LNCAP (cell line): ENCODE measurements at regions not wholly inside any gene's neighbourhood (a gene's known extent, or its start where the extent isn't known, plus 50 kb on each side); places are given as distances from the start of the nearest gene placed in this dataset.

ENCODE experiments used
- TF ChIP-seq, protein P1 (sequence below): fragments of 450-650 bp; IDR thresholded peaks from 2 replicates; pipeline ENCODE4 v1.5.1; 2017; ENCODE audit warnings: mild to moderate bottlenecking

GRCh38 chrX:139156356-139156755, 374.2 kb upstream of the F9 start:
- TF ChIP-seq, protein P1, sequence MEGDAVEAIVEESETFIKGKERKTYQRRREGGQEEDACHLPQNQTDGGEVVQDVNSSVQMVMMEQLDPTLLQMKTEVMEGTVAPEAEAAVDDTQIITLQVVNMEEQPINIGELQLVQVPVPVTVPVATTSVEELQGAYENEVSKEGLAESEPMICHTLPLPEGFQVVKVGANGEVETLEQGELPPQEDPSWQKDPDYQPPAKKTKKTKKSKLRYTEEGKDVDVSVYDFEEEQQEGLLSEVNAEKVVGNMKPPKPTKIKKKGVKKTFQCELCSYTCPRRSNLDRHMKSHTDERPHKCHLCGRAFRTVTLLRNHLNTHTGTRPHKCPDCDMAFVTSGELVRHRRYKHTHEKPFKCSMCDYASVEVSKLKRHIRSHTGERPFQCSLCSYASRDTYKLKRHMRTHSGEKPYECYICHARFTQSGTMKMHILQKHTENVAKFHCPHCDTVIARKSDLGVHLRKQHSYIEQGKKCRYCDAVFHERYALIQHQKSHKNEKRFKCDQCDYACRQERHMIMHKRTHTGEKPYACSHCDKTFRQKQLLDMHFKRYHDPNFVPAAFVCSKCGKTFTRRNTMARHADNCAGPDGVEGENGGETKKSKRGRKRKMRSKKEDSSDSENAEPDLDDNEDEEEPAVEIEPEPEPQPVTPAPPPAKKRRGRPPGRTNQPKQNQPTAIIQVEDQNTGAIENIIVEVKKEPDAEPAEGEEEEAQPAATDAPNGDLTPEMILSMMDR, result no peak

DNA sequence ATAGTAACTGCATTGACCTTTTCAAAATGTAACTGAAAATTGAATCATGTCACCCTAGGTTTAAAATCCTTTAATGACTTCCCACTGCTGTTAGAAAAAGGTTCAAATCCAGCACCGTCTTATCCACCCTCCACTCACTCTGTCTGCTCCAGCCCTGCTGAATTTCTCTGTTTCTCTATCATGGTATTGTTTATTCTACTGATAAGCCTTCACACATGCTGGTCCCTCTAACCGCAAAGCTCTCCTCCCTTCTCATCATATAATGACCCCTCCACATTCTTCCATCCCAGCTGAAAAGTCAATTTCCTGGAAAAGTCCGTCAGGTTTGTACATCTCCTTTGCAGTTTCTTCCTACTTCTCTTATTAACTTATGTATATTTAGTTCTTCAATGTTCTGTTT, 389.2 kb upstream of the F9 start:
- TF ChIP-seq, protein P1, result no peak

- TF ChIP-seq, protein P1, result no peak
Observed at GRCh38 chrX:139134316-139134715, 396.2 kb upstream of the F9 start.

DNA sequence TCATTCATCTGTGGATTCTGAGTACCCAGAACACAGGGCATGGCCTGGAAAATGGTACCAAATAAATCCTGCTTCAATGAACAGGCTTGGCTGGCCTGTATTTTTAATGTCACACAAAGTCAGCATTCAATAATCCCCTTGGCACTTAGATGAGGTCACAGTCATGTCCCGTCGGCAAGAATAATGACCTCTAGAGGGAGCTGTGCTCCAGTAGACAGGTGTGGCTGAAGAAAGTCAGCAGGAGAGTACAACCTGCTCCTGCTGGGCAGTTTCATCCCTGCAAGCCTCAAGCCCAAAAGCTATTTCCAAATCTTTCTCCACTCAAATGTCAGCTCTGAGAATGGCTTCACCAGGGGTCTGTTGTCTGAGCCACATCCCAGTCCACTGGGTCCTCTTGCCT, 404.0 kb upstream of the F9 start:
- TF ChIP-seq, protein P1, result peak; percentile 55

GRCh38 chrX:139125916-139126315, 404.6 kb upstream of the F9 start:
- TF ChIP-seq, protein P1, result no peak

GRCh38 chrX:139121616-139122286, 408.8 kb upstream of the F9 start:
- TF ChIP-seq, protein P1, result no peak

GRCh38 chrX:139120760-139121159, 409.2 kb upstream of the FGF13 start:
- TF ChIP-seq, protein P1, result no peak

- TF ChIP-seq, protein P1, result no peak
Observed at GRCh38 chrX:139113708-139114107, 402.2 kb upstream of the FGF13 start.
